GM10266 (cell line): ENCODE measurements at regions not wholly inside any gene's neighbourhood (a gene's known extent, or its start where the extent isn't known, plus 50 kb on each side); places are given as distances from the start of the nearest gene placed in this dataset.

ENCODE experiments used
- DNase-seq: peaks from one replicate; pipeline ENCODE4 v3.0.0; 2012; ENCODE audit errors: extremely low spot score
- CTCF ChIP-seq: IDR thresholded peaks from 2 replicates; pipeline ENCODE4 v1.5.1; 2012; ENCODE audit warnings: mild to moderate bottlenecking, low read depth; ENCODE audit not compliant: control insufficient read depth, insufficient read depth; ENCODE audit errors: missing control alignments

- no peak for DNase-seq
- TF ChIP-seq CTCF, result no peak
Observed at GRCh38 chr17:65323049-65323448, 185.9 kb downstream of the RGS9 start.

GRCh38 chr17:65320820-65321219 lies 183.7 kb downstream of the RGS9 start:
- no peak for TF ChIP-seq CTCF
- no peak for DNase-seq

GRCh38 chr17:65314212-65314611 lies 177.0 kb downstream of the RGS9 start:
- no peak for TF ChIP-seq CTCF
- no peak for DNase-seq

- no peak for TF ChIP-seq CTCF
- DNase-seq, result no peak
Observed at GRCh38 chr17:65312718-65313377, 175.7 kb downstream of the RGS9 start.

GRCh38 chr17:65311261-65311660 lies 174.1 kb downstream of the RGS9 start:
- TF ChIP-seq CTCF, result no peak
- no peak for DNase-seq

- TF ChIP-seq CTCF, result no peak
- DNase-seq, result no peak
Observed at GRCh38 chr17:65307961-65308316, 170.8 kb downstream of the RGS9 start.

GRCh38 chr17:65307081-65307960 lies 170.2 kb downstream of the RGS9 start:
- no peak for TF ChIP-seq CTCF
- no peak for DNase-seq
